HEK293 (cell line): ENCODE measurements at regions not wholly inside any gene's neighbourhood (a gene's known extent, or its start where the extent isn't known, plus 50 kb on each side); places are given as distances from the start of the nearest gene placed in this dataset.

Experiments used
- HOXA7 ChIP-seq: sonication (generic); formaldehyde crosslinking; IDR thresholded peaks from 2 replicates; pipeline ENCODE4 v1.8.1; 2022; ENCODE audit warnings: missing genetic modification reagents, borderline replicate concordance
- KLF16 ChIP-seq: fragments of 450-650 bp; formaldehyde crosslinking; IDR thresholded peaks from 2 replicates; pipeline ENCODE4 v1.5.1; 2017; ENCODE audit warnings: missing biosample characterization, missing genetic modification characterization
- TCF7L2 ChIP-seq: IDR thresholded peaks from 2 replicates; pipeline ENCODE4 v1.6.1; 2011; ENCODE audit warnings: low read depth, mild to moderate bottlenecking, inconsistent platforms, low read length, moderate library complexity, borderline replicate concordance
- ZBTB8A ChIP-seq: fragments of 450-650 bp; formaldehyde crosslinking; IDR thresholded peaks from 2 replicates; pipeline ENCODE4 v1.5.1; 2016; ENCODE audit warnings: missing biosample characterization, missing genetic modification characterization
- ZNF140 ChIP-seq: fragments of 450-650 bp; formaldehyde crosslinking; IDR thresholded peaks from 2 replicates; pipeline ENCODE4 v1.5.1; 2016; ENCODE audit warnings: missing biosample characterization, missing genetic modification characterization
- ZNF175 ChIP-seq: fragments of 450-650 bp; formaldehyde crosslinking; IDR thresholded peaks from 2 replicates; pipeline ENCODE4 v1.5.1; 2016; ENCODE audit warnings: missing biosample characterization, missing genetic modification characterization
- ZNF350 ChIP-seq: fragments of 450-650 bp; formaldehyde crosslinking; IDR thresholded peaks from 2 replicates; pipeline ENCODE4 v1.5.0; 2017; ENCODE audit warnings: missing biosample characterization, mild to moderate bottlenecking, missing genetic modification characterization
- ZNF549 ChIP-seq: fragments of 450-650 bp; IDR thresholded peaks from 2 replicates; pipeline ENCODE4 v1.5.1; 2018; ENCODE audit warnings: missing biosample characterization, missing genetic modification characterization, mild to moderate bottlenecking, inconsistent platforms, moderate library complexity
- TF ChIP-seq, protein P1 (sequence below): fragments of 450-650 bp; formaldehyde crosslinking; IDR thresholded peaks from 2 replicates; pipeline ENCODE4 v1.5.1; 2016; ENCODE audit warnings: missing biosample characterization, missing genetic modification characterization
- TF ChIP-seq, protein P2 (sequence below): fragments of 450-650 bp; formaldehyde crosslinking; IDR thresholded peaks from 2 replicates; pipeline ENCODE4 v1.5.1; 2016; ENCODE audit warnings: missing biosample characterization, missing genetic modification characterization, low read depth
- TF ChIP-seq, protein P3 (sequence below): fragments of 450-650 bp; formaldehyde crosslinking; IDR thresholded peaks from 2 replicates; pipeline ENCODE4 v1.5.1; 2016; ENCODE audit warnings: missing biosample characterization, missing genetic modification characterization
- TF ChIP-seq, protein P4 (sequence below): fragments of 450-650 bp; formaldehyde crosslinking; IDR thresholded peaks from 2 replicates; pipeline ENCODE4 v1.5.1; 2016; ENCODE audit warnings: missing biosample characterization, missing genetic modification characterization

DNA sequence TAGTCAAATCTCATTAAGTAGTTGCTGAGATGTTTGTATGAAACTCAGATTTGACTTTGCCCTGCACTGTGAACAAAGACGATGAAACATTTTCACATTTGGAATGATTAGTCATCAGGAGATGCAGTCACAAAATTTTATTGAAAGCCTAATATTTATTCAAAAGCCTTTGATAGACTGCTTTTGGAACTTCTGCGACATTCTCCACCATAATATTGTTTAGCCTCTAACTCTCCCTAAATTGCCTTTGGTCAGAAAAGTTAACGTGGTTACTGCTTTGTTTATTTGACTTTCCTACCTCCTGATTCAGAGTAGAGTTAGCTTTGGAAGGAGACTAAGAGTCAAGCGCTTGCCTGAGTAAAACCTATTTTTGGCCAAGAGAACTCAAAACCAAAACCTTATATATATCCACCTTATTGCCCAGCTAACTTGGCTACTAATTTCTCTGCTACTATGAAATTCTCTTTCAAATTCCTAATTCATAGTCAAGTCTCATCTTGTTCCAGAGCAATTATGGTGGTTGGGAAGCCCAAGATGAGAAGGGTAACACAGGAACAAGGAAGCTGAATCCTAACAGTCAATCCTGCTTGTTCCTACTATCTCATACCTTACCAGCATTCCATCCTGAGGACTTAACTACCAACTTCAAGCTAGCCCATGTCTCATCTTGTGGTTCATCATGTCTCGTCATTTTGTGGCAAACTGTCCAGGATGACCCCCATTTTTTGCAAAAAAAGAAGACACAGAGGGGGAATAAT lies 429.6 kb downstream of the USP25 start:
- TF ChIP-seq, protein P1, sequence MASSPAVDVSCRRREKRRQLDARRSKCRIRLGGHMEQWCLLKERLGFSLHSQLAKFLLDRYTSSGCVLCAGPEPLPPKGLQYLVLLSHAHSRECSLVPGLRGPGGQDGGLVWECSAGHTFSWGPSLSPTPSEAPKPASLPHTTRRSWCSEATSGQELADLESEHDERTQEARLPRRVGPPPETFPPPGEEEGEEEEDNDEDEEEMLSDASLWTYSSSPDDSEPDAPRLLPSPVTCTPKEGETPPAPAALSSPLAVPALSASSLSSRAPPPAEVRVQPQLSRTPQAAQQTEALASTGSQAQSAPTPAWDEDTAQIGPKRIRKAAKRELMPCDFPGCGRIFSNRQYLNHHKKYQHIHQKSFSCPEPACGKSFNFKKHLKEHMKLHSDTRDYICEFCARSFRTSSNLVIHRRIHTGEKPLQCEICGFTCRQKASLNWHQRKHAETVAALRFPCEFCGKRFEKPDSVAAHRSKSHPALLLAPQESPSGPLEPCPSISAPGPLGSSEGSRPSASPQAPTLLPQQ, result no peak
- TF ChIP-seq, protein P2, sequence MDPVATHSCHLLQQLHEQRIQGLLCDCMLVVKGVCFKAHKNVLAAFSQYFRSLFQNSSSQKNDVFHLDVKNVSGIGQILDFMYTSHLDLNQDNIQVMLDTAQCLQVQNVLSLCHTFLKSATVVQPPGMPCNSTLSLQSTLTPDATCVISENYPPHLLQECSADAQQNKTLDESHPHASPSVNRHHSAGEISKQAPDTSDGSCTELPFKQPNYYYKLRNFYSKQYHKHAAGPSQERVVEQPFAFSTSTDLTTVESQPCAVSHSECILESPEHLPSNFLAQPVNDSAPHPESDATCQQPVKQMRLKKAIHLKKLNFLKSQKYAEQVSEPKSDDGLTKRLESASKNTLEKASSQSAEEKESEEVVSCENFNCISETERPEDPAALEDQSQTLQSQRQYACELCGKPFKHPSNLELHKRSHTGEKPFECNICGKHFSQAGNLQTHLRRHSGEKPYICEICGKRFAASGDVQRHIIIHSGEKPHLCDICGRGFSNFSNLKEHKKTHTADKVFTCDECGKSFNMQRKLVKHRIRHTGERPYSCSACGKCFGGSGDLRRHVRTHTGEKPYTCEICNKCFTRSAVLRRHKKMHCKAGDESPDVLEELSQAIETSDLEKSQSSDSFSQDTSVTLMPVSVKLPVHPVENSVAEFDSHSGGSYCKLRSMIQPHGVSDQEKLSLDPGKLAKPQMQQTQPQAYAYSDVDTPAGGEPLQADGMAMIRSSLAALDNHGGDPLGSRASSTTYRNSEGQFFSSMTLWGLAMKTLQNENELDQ (tag by site-specific recombination), result no peak
- no peak for TF ChIP-seq KLF16 (tag by site-specific recombination)
- no peak for TF ChIP-seq HOXA7
- TF ChIP-seq, protein P3, sequence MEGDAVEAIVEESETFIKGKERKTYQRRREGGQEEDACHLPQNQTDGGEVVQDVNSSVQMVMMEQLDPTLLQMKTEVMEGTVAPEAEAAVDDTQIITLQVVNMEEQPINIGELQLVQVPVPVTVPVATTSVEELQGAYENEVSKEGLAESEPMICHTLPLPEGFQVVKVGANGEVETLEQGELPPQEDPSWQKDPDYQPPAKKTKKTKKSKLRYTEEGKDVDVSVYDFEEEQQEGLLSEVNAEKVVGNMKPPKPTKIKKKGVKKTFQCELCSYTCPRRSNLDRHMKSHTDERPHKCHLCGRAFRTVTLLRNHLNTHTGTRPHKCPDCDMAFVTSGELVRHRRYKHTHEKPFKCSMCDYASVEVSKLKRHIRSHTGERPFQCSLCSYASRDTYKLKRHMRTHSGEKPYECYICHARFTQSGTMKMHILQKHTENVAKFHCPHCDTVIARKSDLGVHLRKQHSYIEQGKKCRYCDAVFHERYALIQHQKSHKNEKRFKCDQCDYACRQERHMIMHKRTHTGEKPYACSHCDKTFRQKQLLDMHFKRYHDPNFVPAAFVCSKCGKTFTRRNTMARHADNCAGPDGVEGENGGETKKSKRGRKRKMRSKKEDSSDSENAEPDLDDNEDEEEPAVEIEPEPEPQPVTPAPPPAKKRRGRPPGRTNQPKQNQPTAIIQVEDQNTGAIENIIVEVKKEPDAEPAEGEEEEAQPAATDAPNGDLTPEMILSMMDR, result no peak
- TF ChIP-seq TCF7L2, result no peak
- no peak for TF ChIP-seq ZBTB8A (tag by site-specific recombination)
- TF ChIP-seq, protein P4, sequence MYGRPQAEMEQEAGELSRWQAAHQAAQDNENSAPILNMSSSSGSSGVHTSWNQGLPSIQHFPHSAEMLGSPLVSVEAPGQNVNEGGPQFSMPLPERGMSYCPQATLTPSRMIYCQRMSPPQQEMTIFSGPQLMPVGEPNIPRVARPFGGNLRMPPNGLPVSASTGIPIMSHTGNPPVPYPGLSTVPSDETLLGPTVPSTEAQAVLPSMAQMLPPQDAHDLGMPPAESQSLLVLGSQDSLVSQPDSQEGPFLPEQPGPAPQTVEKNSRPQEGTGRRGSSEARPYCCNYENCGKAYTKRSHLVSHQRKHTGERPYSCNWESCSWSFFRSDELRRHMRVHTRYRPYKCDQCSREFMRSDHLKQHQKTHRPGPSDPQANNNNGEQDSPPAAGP (tag by site-specific recombination), result no peak
- no peak for TF ChIP-seq ZNF140 (tag by site-specific recombination)
- no peak for TF ChIP-seq ZNF175 (tag by site-specific recombination)
- TF ChIP-seq ZNF549 (tag by site-specific recombination), result no peak
- no peak for TF ChIP-seq ZNF350 (tag by site-specific recombination)
